H1 (cell line): ENCODE measurements at regions not wholly inside any gene's neighbourhood (a gene's known extent, or its start where the extent isn't known, plus 50 kb on each side); places are given as distances from the start of the nearest gene placed in this dataset.

Source experiments
- CTCF ChIA-PET: fragments of 300-600 bp; sonication (Branson Sonifier 250); formaldehyde crosslinking; loops from one replicate; lab custom pipeline; 2021; ENCODE audit not compliant: partially characterized antibody; lab: Charles Lee
- POLR2A ChIA-PET: fragments of 300-600 bp; sonication (Branson Sonifier 250); formaldehyde crosslinking; loops from one replicate; lab custom pipeline; 2021; ENCODE audit warnings: inconsistent platforms; ENCODE audit not compliant: partially characterized antibody; lab: Charles Lee
- DNase-seq, 2 experiments: peaks; one replicate each; pipeline versions ENCODE4 v3.0.0 to v3.0.0-alpha.2; 2010 to 2022; ENCODE audit warnings: low spot score in 2 of 2, low read depth in 1 of 2, mixed read lengths in 1 of 2
- FAIRE-seq: peaks from 2 replicates; lab custom pipeline; 2011; peaks lifted over from hg19 to GRCh38; lab: Jason Lieb, UNC
- H2AFZ ChIP-seq: 2 replicates; pipeline ENCODE4 v1.8.1; 2012; ENCODE audit warnings: low read length, inconsistent platforms
- H2AK5ac ChIP-seq: 2 replicates; pipeline ENCODE4 v1.6.1; 2013; ENCODE audit warnings: low read depth, low read length
- H2BK120ac ChIP-seq: replicated peaks from 2 replicates; pipeline ENCODE3; 2013; ENCODE audit warnings: low read depth, low read length, inconsistent platforms
- H2BK12ac ChIP-seq: 2 replicates; pipeline ENCODE4 v1.6.1; 2013; ENCODE audit warnings: low read depth, low read length
- H2BK15ac ChIP-seq: 2 replicates; pipeline ENCODE4 v1.6.1; 2013; ENCODE audit warnings: low read length
- H2BK20ac ChIP-seq: 2 replicates; pipeline ENCODE4 v1.6.1; 2013; ENCODE audit warnings: low read length
- H2BK5ac ChIP-seq: 2 replicates; pipeline ENCODE4 v1.6.1; 2013; ENCODE audit warnings: low read depth, low read length
- H3K14ac ChIP-seq: 2 replicates; pipeline ENCODE4 v1.6.1; 2013; ENCODE audit warnings: inconsistent platforms; ENCODE audit not compliant: insufficient read length
- H3K18ac ChIP-seq: 2 replicates; pipeline ENCODE4 v1.6.1; 2013; ENCODE audit warnings: low read length; ENCODE audit errors: extremely low read depth
- H3K23ac ChIP-seq: 2 replicates; pipeline ENCODE4 v1.6.1; 2013; ENCODE audit warnings: inconsistent platforms; ENCODE audit not compliant: insufficient read length
- H3K23me2 ChIP-seq: 2 replicates; pipeline ENCODE4 v1.6.1; 2013; ENCODE audit warnings: low read depth, low read length
- H3K27ac ChIP-seq: 2 replicates; pipeline ENCODE4 v1.6.1; 2011; ENCODE audit warnings: low read depth, low read length, inconsistent platforms
- H3K27me3 ChIP-seq, 4 experiments: replicated peaks in 1 of 4; 1 replicate in 1 of 4; 2 replicates in 3 of 4; pipeline versions ENCODE4 v1.6.1 to v1.8.1; 2011 to 2013; ENCODE audit warnings: low read length in 3 of 4, mild to moderate bottlenecking in 3 of 4, inconsistent platforms in 2 of 4, mixed read lengths in 2 of 4, moderate library complexity in 1 of 4; ENCODE audit not compliant: control insufficient read depth in 3 of 4, insufficient read depth in 3 of 4; ENCODE audit errors: extremely low read depth in 1 of 4
- H3K36me3 ChIP-seq, 4 experiments: 2 replicates each; pipeline versions ENCODE4 v1.6.1 to v1.8.1; 2011 to 2013; ENCODE audit warnings: mild to moderate bottlenecking in 4 of 4, low read length in 3 of 4, moderate library complexity in 2 of 4, control low read depth in 1 of 4, inconsistent platforms in 1 of 4; ENCODE audit not compliant: insufficient read depth in 4 of 4, control insufficient read depth in 2 of 4
- H3K4ac ChIP-seq: replicated peaks from 2 replicates; pipeline ENCODE3; 2013; ENCODE audit warnings: low read length, low read depth, mixed read lengths, inconsistent platforms; ENCODE audit not compliant: insufficient read length
- H3K4me1 ChIP-seq, 4 experiments: replicated peaks in 1 of 4; 1 replicate in 1 of 4; 2 replicates in 3 of 4; pipeline versions ENCODE4 v1.6.1 to v1.8.1; 2011 to 2013; ENCODE audit warnings: low read length in 3 of 4, inconsistent platforms in 2 of 4, mixed read lengths in 1 of 4; ENCODE audit not compliant: insufficient read depth in 4 of 4, control insufficient read depth in 3 of 4
- H3K4me2 ChIP-seq, 2 experiments: 2 replicates each; pipeline versions ENCODE4 v1.6.1 to v1.8.1; 2011 to 2013; ENCODE audit warnings: low read depth in 2 of 2, low read length in 2 of 2, control low read depth in 1 of 2, inconsistent platforms in 1 of 2, mild to moderate bottlenecking in 1 of 2; ENCODE audit not compliant: insufficient read depth in 1 of 2
- H3K4me3 ChIP-seq, 4 experiments: fragments of 200-600, 300-600 bp in 1 of 4; sonication (generic), shearing (Covaris generic), sonication (Bioruptor Twin) in 1 of 4; 2 replicates each; pipeline versions ENCODE4 v1.5.1 to v1.8.1; 2011 to 2016; ENCODE audit warnings: low read length in 4 of 4, low read depth in 3 of 4, control low read depth in 2 of 4, inconsistent platforms in 2 of 4, mild to moderate bottlenecking in 2 of 4, mixed read lengths in 1 of 4, moderate library complexity in 1 of 4; ENCODE audit not compliant: insufficient read depth in 2 of 4; ENCODE audit errors: extremely low read depth in 1 of 4
- H3K56ac ChIP-seq: replicated peaks from 2 replicates; pipeline ENCODE3; 2013; ENCODE audit warnings: low read depth, mild to moderate bottlenecking, mixed read lengths, low read length, inconsistent platforms; ENCODE audit not compliant: insufficient read length
- H3K79me1 ChIP-seq: 2 replicates; pipeline ENCODE4 v1.6.1; 2013; ENCODE audit warnings: low read depth, low read length, control low read depth
- H3K79me2 ChIP-seq, 2 experiments: 2 replicates each; pipeline versions ENCODE4 v1.6.1 to v1.8.1; 2012 to 2013; ENCODE audit warnings: low read length in 2 of 2, mild to moderate bottlenecking in 2 of 2, inconsistent platforms in 1 of 2; ENCODE audit not compliant: insufficient read depth in 2 of 2, control insufficient read depth in 1 of 2
- H3K9ac ChIP-seq, 4 experiments: replicated peaks in 1 of 4; 1 replicate in 1 of 4; 2 replicates in 3 of 4; pipeline versions ENCODE4 v1.6.1 to v1.8.1; 2011 to 2013; ENCODE audit warnings: low read depth in 3 of 4, low read length in 3 of 4, control low read depth in 2 of 4, mild to moderate bottlenecking in 2 of 4, moderate library complexity in 2 of 4, inconsistent platforms in 1 of 4; ENCODE audit errors: extremely low read depth in 1 of 4
- H3K9me3 ChIP-seq, 2 experiments: 2 replicates each; pipeline versions ENCODE4 v1.6.1 to v1.8.1; 2012 to 2013; ENCODE audit warnings: mild to moderate bottlenecking in 2 of 2, moderate library complexity in 2 of 2, control low read depth in 1 of 2, inconsistent platforms in 1 of 2, low read depth in 1 of 2, low read length in 1 of 2, mixed read lengths in 1 of 2; ENCODE audit not compliant: insufficient read depth in 2 of 2
- H4K20me1 ChIP-seq, 2 experiments: replicated peaks in 1 of 2; 2 replicates each; pipeline versions ENCODE3 to v1.8.1; 2011 to 2013; ENCODE audit warnings: inconsistent platforms in 2 of 2, low read length in 2 of 2, mild to moderate bottlenecking in 1 of 2; ENCODE audit not compliant: insufficient read depth in 2 of 2, control insufficient read depth in 1 of 2
- H4K5ac ChIP-seq: 2 replicates; pipeline ENCODE4 v1.6.1; 2013; ENCODE audit warnings: low read length, low read depth, mixed read lengths, inconsistent platforms; ENCODE audit not compliant: insufficient read length
- H4K8ac ChIP-seq: 2 replicates; pipeline ENCODE4 v1.8.0; 2013; ENCODE audit warnings: mild to moderate bottlenecking, moderate library complexity, low read length, inconsistent platforms; ENCODE audit not compliant: insufficient read depth; ENCODE audit errors: extremely low read depth
- H4K91ac ChIP-seq: replicated peaks from 2 replicates; pipeline ENCODE3; 2013; ENCODE audit warnings: low read length, mixed read lengths, inconsistent platforms; ENCODE audit not compliant: insufficient read length
- CHD1 ChIP-seq: IDR thresholded peaks from 2 replicates; pipeline ENCODE4 v1.6.1; 2012; ENCODE audit warnings: low read depth, low read length, improper control_type of control experiment
- CREB1 ChIP-seq: IDR thresholded peaks from 2 replicates; pipeline ENCODE4 v1.6.1; 2012; ENCODE audit warnings: inconsistent platforms
- EZH2 ChIP-seq: fragments of 200-600 bp; sonication (generic); IDR thresholded peaks from 2 replicates; pipeline ENCODE4 v1.7.1; 2012; ENCODE audit warnings: low read depth, mild to moderate bottlenecking, moderate library complexity, low read length, inconsistent platforms; ENCODE audit not compliant: severe bottlenecking
- FOSL1 ChIP-seq: IDR thresholded peaks from 2 replicates; pipeline ENCODE4 v1.6.1; 2011; ENCODE audit warnings: mild to moderate bottlenecking, low read depth, low read length, moderate library complexity; ENCODE audit not compliant: insufficient read depth
- HDAC6 ChIP-seq: IDR thresholded peaks from one replicate; pipeline ENCODE4 v1.7.1; 2012; ENCODE audit warnings: low read depth, mild to moderate bottlenecking, inconsistent platforms, low read length, moderate library complexity
- KDM4A ChIP-seq: IDR thresholded peaks from one replicate; pipeline ENCODE4 v1.7.1; 2012; ENCODE audit warnings: low read depth, mild to moderate bottlenecking, moderate library complexity, low read length, inconsistent platforms; ENCODE audit not compliant: severe bottlenecking
- SAP30 ChIP-seq: fragments of 300-600 bp; sonication (generic); IDR thresholded peaks from 2 replicates; pipeline ENCODE4 v1.7.1; 2012; ENCODE audit warnings: low read length, moderate library complexity, mild to moderate bottlenecking, inconsistent platforms; ENCODE audit not compliant: insufficient read depth, insufficient replicate concordance
- SP2 ChIP-seq: IDR thresholded peaks from 2 replicates; pipeline ENCODE4 v1.6.1; 2012; ENCODE audit warnings: mild to moderate bottlenecking, low read length, inconsistent platforms
- TCF12 ChIP-seq: IDR thresholded peaks from 2 replicates; pipeline ENCODE4 v1.6.1; 2011; ENCODE audit warnings: low read depth, mild to moderate bottlenecking, low read length
- TEAD4 ChIP-seq: IDR thresholded peaks from 2 replicates; pipeline ENCODE4 v1.6.1; 2012; ENCODE audit warnings: low read depth, low read length, inconsistent platforms, mixed read lengths
- WGBS, 2 experiments: shearing (Covaris generic) in 1 of 2; methylation state at CpG; one replicate each; pipeline versions ENCODE4 v1.1.6 to v1.1.7; 2013 to 2015; ENCODE audit warnings: low lambda C conversion rate in 2 of 2, mixed read lengths in 2 of 2, inconsistent platforms in 1 of 2, low coverage in 1 of 2, missing lambda C conversion rate in 1 of 2; ENCODE audit not compliant: insufficient replicate concordance in 2 of 2, insufficient coverage in 1 of 2, insufficient read length in 1 of 2; ENCODE audit errors: extremely low coverage in 1 of 2, missing lambda C conversion rate in 1 of 2; 5-methylcytosine and 5-hydroxymethylcytosine counted together
- TF ChIP-seq, protein P1 (sequence below), 3 experiments: IDR thresholded peaks; 1 replicate in 2 of 3; 2 replicates in 1 of 3; pipeline versions ENCODE4 v1.5.1 to v1.6.1; 2011; ENCODE audit warnings: low read length in 3 of 3, mild to moderate bottlenecking in 3 of 3, inconsistent platforms in 2 of 3, low read depth in 1 of 3, moderate library complexity in 1 of 3; ENCODE audit not compliant: insufficient read depth in 1 of 3; ENCODE audit errors: control extremely low read depth in 1 of 3

- no peak overlapping the region for H4K5ac ChIP-seq
- TF ChIP-seq HDAC6 (no peak), KDM4A (no peak), CREB1 (no peak), FOSL1 (no peak), SAP30 (no peak), TCF12 (no peak), EZH2 (no peak), CHD1 (no peak), TEAD4 (no peak), SP2 (no peak)
- TF ChIP-seq, protein P1, sequence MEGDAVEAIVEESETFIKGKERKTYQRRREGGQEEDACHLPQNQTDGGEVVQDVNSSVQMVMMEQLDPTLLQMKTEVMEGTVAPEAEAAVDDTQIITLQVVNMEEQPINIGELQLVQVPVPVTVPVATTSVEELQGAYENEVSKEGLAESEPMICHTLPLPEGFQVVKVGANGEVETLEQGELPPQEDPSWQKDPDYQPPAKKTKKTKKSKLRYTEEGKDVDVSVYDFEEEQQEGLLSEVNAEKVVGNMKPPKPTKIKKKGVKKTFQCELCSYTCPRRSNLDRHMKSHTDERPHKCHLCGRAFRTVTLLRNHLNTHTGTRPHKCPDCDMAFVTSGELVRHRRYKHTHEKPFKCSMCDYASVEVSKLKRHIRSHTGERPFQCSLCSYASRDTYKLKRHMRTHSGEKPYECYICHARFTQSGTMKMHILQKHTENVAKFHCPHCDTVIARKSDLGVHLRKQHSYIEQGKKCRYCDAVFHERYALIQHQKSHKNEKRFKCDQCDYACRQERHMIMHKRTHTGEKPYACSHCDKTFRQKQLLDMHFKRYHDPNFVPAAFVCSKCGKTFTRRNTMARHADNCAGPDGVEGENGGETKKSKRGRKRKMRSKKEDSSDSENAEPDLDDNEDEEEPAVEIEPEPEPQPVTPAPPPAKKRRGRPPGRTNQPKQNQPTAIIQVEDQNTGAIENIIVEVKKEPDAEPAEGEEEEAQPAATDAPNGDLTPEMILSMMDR (IDR thresholded peaks at IDR 0.05; ENCODE audit: control extremely low read depth in 1 of 3, insufficient read depth in 1 of 3, low read depth in 1 of 3, low read length in 3 of 3): no peak
Observed at GRCh38 chr4:139611391-139611790, 54.2 kb upstream of the MGST2 start.

More at GRCh38 chr4:139611391-139611790, 54.2 kb upstream of the MGST2 start:
- Histone ChIP-seq H3K9me3 (no peaks in the 10 kb centered on the region), H2BK15ac (no peak overlapping the region), H2BK12ac (no peak overlapping the region), H3K23me2 (peaks cover 1% of the 10 kb centered on the region; the same call in 1 of the 2 replicates), H3K79me2 (no peaks in the 10 kb centered on the region), H3K79me1 (no peaks in the 10 kb centered on the region), H3K23ac (no peak overlapping the region), H3K4me2 (no peak overlapping the region), H3K27ac (no peak overlapping the region), H3K36me3 (no peaks in the 10 kb centered on the region), H2AK5ac (no peak overlapping the region), H3K18ac (no peak overlapping the region), H2BK5ac (no peak overlapping the region), H3K4me3 (no peak overlapping the region), H3K4ac (no peak overlapping the region), H2BK120ac (no peak overlapping the region), H3K14ac (no peak overlapping the region), H3K56ac (no peak overlapping the region), H4K8ac (no peak overlapping the region), H2BK20ac (no peak overlapping the region), H3K27me3 (no peaks in the 10 kb centered on the region), H4K91ac (no peak overlapping the region), H4K20me1 (no peaks in the 10 kb centered on the region), H3K9ac (no peak overlapping the region), H3K4me1 (no peaks in the 10 kb centered on the region), H2AFZ (no peak overlapping the region)
- CTCF ChIA-PET: interaction anchor here (0.5 to 4.3 kb wide), 4 partner anchors 9 to 441 kb away, joined by 3 to 34 read pairs (median 13); no protein-coding TSS in a partner anchor
- WGBS, 2 experiments: 92% methylated on average over 3 of the region's 3 CpGs; no CpG with 5 or more reads in 1 of the 2 experiments
- FAIRE-seq: no peak
- POLR2A ChIA-PET: no interaction called here
- no peak for DNase-seq
